ENCODE measurements at regions not wholly inside any gene's neighbourhood (a gene's known extent, or its start where the extent isn't known, plus 50 kb on each side); places are given as distances from the start of the nearest gene placed in this dataset.
"Not testable (repeated sequence)": the region's sequence is repeated elsewhere in the genome, so short reads cannot be mapped to it uniquely, and the experiment has no call there.

DNA sequence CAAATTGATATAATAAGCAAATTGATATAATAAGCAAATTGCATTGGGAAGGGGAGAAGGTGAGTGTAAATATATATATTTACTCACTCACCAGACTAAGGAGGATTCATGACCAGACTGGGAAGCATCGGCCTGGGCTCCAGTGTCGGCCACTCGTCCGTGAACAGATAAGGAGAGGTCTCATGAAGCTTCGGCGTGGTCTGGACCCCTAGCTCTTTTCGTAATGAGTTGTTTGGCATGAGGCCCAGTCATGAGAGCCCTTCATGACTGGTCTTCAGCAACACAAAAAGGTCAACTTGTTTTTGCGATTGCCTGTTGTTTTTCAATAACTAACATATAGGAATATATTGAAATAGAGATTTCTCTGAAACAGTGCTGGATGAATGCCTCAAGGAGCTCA lies 222.9 kb upstream of the KCNK2 start:
- Histone ChIP-seq H3K27ac (no peak overlapping the region), H3K27me3 (no peaks in the 10 kb centered on the region), H3K4me1 (no peaks in the 10 kb centered on the region), H3K9me3 (no peaks in the 10 kb centered on the region), H3K4me3 (no peak overlapping the region), H3K36me3 (no peaks in the 10 kb centered on the region)
- intact Hi-C loops (cut with DNase I; ENCODE audit: low total_unique reads) = no loop called here
- 68 to 77% (median 70%) methylated on average over 8 of the region's 8 CpGs for WGBS, 5 donors
- no peak for TF ChIP-seq POLR2AphosphoS5 (IDR thresholded peaks at IDR 0.05)
- TF ChIP-seq, protein P1, sequence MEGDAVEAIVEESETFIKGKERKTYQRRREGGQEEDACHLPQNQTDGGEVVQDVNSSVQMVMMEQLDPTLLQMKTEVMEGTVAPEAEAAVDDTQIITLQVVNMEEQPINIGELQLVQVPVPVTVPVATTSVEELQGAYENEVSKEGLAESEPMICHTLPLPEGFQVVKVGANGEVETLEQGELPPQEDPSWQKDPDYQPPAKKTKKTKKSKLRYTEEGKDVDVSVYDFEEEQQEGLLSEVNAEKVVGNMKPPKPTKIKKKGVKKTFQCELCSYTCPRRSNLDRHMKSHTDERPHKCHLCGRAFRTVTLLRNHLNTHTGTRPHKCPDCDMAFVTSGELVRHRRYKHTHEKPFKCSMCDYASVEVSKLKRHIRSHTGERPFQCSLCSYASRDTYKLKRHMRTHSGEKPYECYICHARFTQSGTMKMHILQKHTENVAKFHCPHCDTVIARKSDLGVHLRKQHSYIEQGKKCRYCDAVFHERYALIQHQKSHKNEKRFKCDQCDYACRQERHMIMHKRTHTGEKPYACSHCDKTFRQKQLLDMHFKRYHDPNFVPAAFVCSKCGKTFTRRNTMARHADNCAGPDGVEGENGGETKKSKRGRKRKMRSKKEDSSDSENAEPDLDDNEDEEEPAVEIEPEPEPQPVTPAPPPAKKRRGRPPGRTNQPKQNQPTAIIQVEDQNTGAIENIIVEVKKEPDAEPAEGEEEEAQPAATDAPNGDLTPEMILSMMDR (IDR thresholded peaks at IDR 0.05) = no peak
- no peak for TF ChIP-seq POLR2A (IDR thresholded peaks at IDR 0.05)
- TF ChIP-seq EP300 (IDR thresholded peaks at IDR 0.05) = no peak
- DNase-seq = no peak

DNA sequence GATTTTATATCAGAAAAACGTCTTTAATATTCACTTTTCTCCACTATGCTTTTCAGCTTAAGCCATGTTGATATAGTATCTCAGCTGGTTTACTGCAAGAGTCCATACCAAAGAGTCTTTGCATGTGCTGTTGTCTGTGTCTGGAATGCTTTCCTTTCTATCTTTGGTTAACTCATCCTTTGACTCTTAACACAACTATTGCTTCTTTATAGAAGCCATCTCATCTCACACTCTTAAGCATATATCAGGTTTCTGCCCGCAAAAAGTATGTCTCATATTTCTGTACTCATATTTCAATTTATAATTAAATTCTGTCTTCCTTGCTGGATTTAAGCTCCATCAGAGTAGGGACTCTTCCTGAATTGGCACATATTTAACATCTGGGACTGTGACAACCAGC lies 220.9 kb upstream of the KCNK2 start:
- no peaks in the 10 kb centered on the region for H3K27me3 ChIP-seq
- no peak for DNase-seq
- H3K27ac ChIP-seq = no peak overlapping the region
- H3K4me3 ChIP-seq = no peak overlapping the region
- H3K36me3 ChIP-seq = no peaks in the 10 kb centered on the region
- 66 to 70% (median 69%) methylated on average over 2 of the region's 2 CpGs for WGBS, 5 donors
- TF ChIP-seq POLR2A (IDR thresholded peaks at IDR 0.05) = no peak
- TF ChIP-seq POLR2AphosphoS5 (IDR thresholded peaks at IDR 0.05) = no peak
- TF ChIP-seq EP300 (IDR thresholded peaks at IDR 0.05) = no peak
- TF ChIP-seq, protein P1 (IDR thresholded peaks at IDR 0.05) = no peak
- intact Hi-C loops (cut with DNase I; ENCODE audit: low total_unique reads) = no loop called here
- no peaks in the 10 kb centered on the region for H3K4me1 ChIP-seq
- no peaks in the 10 kb centered on the region for H3K9me3 ChIP-seq

DNA sequence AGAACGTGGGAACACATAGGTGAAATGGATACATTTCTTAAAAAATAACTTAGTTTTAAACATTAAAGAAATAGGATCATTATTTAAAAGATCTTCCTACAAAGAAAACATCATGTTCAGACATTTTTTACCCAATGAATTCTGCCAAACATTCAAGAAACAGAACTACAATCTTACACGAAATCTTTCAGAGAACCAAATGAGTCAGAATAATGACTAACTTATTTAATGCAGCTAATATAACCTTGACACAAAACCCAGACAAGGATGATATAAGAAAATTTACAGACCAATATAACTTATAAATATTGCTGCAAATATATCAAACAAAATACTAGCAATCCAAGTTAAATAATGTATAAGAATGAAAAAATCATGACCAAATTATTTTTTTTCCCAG lies 220.1 kb upstream of the KCNK2 start:
- H3K9me3 ChIP-seq = no peaks in the 10 kb centered on the region
- intact Hi-C loops (cut with DNase I; ENCODE audit: low total_unique reads) = no loop called here
- no peaks in the 10 kb centered on the region for H3K27me3 ChIP-seq
- H3K27ac ChIP-seq = no peak overlapping the region
- no peak for TF ChIP-seq POLR2A (IDR thresholded peaks at IDR 0.05)
- no peak for TF ChIP-seq POLR2AphosphoS5 (IDR thresholded peaks at IDR 0.05)
- H3K4me3 ChIP-seq = no peak overlapping the region
- WGBS, 5 donors = 68 to 79% (median 73%) methylated on average over 2 of the region's 2 CpGs
- DNase-seq = no peak
- no peaks in the 10 kb centered on the region for H3K4me1 ChIP-seq
- H3K36me3 ChIP-seq = no peaks in the 10 kb centered on the region

DNA sequence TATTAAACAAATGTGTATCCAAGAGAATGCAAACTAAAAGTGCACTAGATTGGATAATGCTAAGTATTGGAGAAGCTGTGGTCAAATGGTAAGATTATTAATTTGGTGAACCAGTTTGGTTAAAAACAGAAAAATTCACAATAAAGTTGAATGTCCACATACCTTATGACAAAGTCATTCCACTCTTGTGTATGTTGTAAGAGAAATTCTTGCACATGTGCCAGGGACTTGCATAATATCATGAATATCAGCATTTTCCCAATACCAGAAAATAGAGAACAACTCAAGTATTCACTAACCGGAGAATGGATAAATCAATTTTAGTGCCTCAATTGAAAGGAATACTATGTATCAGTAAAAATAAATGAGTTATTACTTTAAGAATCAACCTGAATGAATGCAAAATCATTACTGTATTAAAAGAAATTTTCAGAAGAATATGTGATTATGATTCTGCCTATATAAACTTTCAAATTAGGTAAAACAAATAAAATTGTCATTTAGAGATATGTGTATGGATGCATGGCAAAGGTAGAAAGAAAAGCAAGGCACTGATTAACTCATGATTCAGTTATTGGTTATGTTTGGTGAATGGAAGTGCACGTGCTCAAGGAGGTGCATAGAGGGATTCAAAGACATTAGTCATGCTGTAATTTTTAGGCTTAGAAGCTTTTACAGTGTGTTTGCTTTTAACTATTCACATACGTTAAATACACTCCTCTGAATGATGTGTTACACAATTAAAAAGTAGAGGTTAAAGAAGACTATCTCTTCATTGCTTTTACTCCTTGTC lies 217.4 kb upstream of the KCNK2 start:
- TF ChIP-seq POLR2A (IDR thresholded peaks at IDR 0.05) = no peak
- TF ChIP-seq, protein P1 (IDR thresholded peaks at IDR 0.05) = no peak
- no peak for TF ChIP-seq EP300 (IDR thresholded peaks at IDR 0.05)
- TF ChIP-seq POLR2AphosphoS5 (IDR thresholded peaks at IDR 0.05) = no peak
- no peaks in the 10 kb centered on the region for H3K4me1 ChIP-seq
- H3K36me3 ChIP-seq = no peaks in the 10 kb centered on the region
- H3K27ac ChIP-seq = no peak overlapping the region
- WGBS, 5 donors = 66 to 81% (median 77%) methylated on average over 3 of the region's 3 CpGs
- no peak for DNase-seq
- H3K27me3 ChIP-seq = no peaks in the 10 kb centered on the region
- no peaks in the 10 kb centered on the region for H3K9me3 ChIP-seq
- intact Hi-C loops (cut with DNase I; ENCODE audit: low total_unique reads) = no loop called here
- no peak overlapping the region for H3K4me3 ChIP-seq

DNA sequence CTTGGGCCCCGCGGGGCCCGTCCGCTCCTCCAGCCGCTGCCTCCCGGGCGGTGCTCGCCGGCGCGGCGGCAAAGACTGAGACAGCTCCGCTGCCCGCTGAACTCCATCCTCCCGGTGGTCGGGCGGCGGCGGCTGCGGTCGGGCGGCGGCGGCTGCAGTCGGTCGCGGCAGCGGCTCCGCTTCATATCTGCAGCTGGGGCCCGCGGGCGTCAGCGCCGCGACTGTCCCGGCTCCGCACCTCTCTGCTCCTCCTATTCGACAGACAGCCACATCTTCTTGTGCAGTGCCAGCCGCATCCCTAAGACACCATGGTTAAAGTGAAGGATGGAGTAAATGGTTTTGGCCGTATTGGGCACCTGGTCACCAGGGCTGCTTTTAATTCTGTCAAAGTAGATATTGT lies 212.1 kb upstream of the KCNK2 start:
- H3K27ac ChIP-seq; DNase-seq; H3K4me3 ChIP-seq; H3K9me3 ChIP-seq; intact Hi-C loops (cut with DNase I; ENCODE audit: low total_unique reads); H3K27me3 ChIP-seq; H3K4me1 ChIP-seq; H3K36me3 ChIP-seq: not testable (repeated sequence)
- WGBS, 5 donors = 97 to 100% (median 99%) methylated on average over 22 to 40 of the region's 40 CpGs
